Suprapubic skin (tissue), 4 donors: ENCODE measurements at regions not wholly inside any gene's neighbourhood (a gene's known extent, or its start where the extent isn't known, plus 50 kb on each side); places are given as distances from the start of the nearest gene placed in this dataset.

ENCODE experiments used
- CTCF ChIP-seq, 2 donors: fragments of 200-600 bp in 1 of 2; fragments of 450-650 bp in 1 of 2; sonication (generic) in 1 of 2; IDR thresholded peaks; one replicate each; pipeline ENCODE4 v1.5.1; 2016 to 2019; ENCODE audit warnings: antibody characterized with exemption in 2 of 2, mild to moderate bottlenecking in 1 of 2, moderate library complexity in 1 of 2
- POLR2A ChIP-seq, 2 donors: fragments of 450-650 bp; IDR thresholded peaks; one replicate each; pipeline ENCODE4 v1.6.1; 2017; ENCODE audit warnings: antibody characterized with exemption in 2 of 2, mild to moderate bottlenecking in 2 of 2, moderate library complexity in 2 of 2
- POLR2AphosphoS5 ChIP-seq, 3 donors: sonication (generic); formaldehyde crosslinking; IDR thresholded peaks; one replicate each; pipeline ENCODE4 v1.6.1; 2017; ENCODE audit warnings: antibody characterized with exemption in 3 of 3

DNA sequence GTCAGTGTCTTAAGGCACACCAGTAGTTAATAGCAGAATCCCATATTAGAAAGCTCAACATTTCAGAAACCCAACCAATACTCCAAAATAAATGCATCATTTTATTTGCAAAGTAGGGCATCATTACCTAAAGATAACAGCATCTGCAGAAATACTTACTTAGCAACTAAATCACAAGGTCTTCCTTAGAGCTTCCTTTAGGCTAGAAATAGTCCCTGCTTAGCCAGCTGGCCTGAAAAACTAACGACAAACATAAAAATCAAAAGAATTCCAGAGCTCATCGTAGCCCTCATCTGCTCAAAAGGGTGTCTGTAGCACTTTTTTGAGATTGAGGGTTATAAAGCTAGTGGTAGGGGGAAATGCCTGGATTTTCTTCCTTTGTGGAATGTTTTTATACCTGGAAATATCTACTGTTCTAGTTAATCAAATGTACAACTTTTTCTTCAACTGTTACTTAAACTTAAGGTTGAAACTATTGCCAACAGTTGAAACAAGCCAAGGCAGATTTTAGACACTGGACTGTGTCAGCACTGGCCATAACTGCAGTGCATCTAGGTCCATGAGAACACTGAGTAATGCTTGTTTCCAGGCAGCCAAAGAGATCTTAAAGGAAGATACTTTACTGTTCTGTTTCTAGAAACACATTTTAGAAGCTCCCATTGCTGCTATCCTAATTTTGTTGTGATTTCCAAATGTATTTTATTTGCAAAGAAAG, 129.4 kb upstream of the RASA1 start:
- TF ChIP-seq CTCF (IDR thresholded peaks at IDR 0.05) (no peak), POLR2A (IDR thresholded peaks at IDR 0.05) (no peak), POLR2AphosphoS5 (IDR thresholded peaks at IDR 0.05) (no peak)
